GM12892 (cell line): ENCODE measurements at regions not wholly inside any gene's neighbourhood (a gene's known extent, or its start where the extent isn't known, plus 50 kb on each side); places are given as distances from the start of the nearest gene placed in this dataset.

Experiments used
- POLR2A ChIP-seq: IDR thresholded peaks from 2 replicates; pipeline ENCODE4 v1.6.1; 2011; ENCODE audit warnings: low read depth, low read length, control low read depth
- POLR2AphosphoS5 ChIP-seq: IDR thresholded peaks from 2 replicates; pipeline ENCODE4 v1.6.1; 2011; ENCODE audit warnings: low read depth, low read length, control low read depth
- TAF1 ChIP-seq: IDR thresholded peaks from 2 replicates; pipeline ENCODE4 v1.6.1; 2011; ENCODE audit warnings: low read depth, mild to moderate bottlenecking, control low read depth, low read length, borderline replicate concordance

- no peak for TF ChIP-seq POLR2A
- no peak for TF ChIP-seq POLR2AphosphoS5
- no peak for TF ChIP-seq TAF1
Measured at GRCh38 chr10:89978081-89978480, 276.7 kb downstream of the KIF20B start.
